ENCODE measurements at regions not wholly inside any gene's neighbourhood (a gene's known extent, or its start where the extent isn't known, plus 50 kb on each side); places are given as distances from the start of the nearest gene placed in this dataset.

DNA sequence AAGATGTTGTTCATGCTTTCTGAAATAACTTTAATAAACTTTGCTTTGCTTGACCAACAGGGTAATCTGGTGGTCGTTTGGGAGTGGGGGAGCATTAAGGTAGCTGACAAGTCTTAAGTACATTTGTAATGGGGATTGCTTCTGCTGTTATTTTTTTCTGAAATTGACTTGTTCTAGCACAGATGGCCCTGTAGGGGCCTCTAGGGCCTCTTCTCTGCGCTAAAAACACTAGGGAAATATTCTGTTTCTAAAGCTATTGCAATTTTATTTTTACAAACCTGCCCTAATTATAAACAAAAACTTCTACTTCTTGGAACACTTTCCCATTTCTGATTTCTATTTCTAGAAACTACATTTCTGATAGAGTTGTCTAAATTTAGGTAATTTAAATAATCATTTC is 191.3 kb upstream of the KCNJ3 start:
- TF ChIP-seq POLR2A (IDR thresholded peaks at IDR 0.05; ENCODE audit: low read depth) (no peak), EP300 (IDR thresholded peaks at IDR 0.05) (no peak)
- TF ChIP-seq, protein P1, sequence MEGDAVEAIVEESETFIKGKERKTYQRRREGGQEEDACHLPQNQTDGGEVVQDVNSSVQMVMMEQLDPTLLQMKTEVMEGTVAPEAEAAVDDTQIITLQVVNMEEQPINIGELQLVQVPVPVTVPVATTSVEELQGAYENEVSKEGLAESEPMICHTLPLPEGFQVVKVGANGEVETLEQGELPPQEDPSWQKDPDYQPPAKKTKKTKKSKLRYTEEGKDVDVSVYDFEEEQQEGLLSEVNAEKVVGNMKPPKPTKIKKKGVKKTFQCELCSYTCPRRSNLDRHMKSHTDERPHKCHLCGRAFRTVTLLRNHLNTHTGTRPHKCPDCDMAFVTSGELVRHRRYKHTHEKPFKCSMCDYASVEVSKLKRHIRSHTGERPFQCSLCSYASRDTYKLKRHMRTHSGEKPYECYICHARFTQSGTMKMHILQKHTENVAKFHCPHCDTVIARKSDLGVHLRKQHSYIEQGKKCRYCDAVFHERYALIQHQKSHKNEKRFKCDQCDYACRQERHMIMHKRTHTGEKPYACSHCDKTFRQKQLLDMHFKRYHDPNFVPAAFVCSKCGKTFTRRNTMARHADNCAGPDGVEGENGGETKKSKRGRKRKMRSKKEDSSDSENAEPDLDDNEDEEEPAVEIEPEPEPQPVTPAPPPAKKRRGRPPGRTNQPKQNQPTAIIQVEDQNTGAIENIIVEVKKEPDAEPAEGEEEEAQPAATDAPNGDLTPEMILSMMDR (IDR thresholded peaks at IDR 0.05): no peak

Measured in esophagus muscularis mucosa (tissue), 4 donors.